WTC11 (cell line): ENCODE measurements at regions not wholly inside any gene's neighbourhood (a gene's known extent, or its start where the extent isn't known, plus 50 kb on each side); places are given as distances from the start of the nearest gene placed in this dataset.

Experiments
- ATF1 ChIP-seq: sonication (generic); formaldehyde crosslinking; IDR thresholded peaks from 2 replicates; pipeline ENCODE4 v1.8.1; 2023; ENCODE audit warnings: mild to moderate bottlenecking, moderate library complexity, missing genetic modification reagents
- CTCF ChIP-seq: fragments of 200-600 bp; IDR thresholded peaks from 2 replicates; pipeline ENCODE4 v1.8.0; 2022; ENCODE audit warnings: antibody characterized with exemption
- EMX1 ChIP-seq: fragments of 250-450 bp; sonication (Bioruptor Pico); IDR thresholded peaks from 2 replicates; pipeline ENCODE4 v1.8.0; 2021; ENCODE audit warnings: mild to moderate bottlenecking
- FOXK1 ChIP-seq: sonication (generic); formaldehyde crosslinking; IDR thresholded peaks from 2 replicates; pipeline ENCODE4 v1.8.0; 2022; ENCODE audit warnings: mild to moderate bottlenecking, moderate library complexity, missing genetic modification reagents
- FOXP1 ChIP-seq: sonication (generic); formaldehyde crosslinking; IDR thresholded peaks from 2 replicates; pipeline ENCODE4 v1.8.0; 2022; ENCODE audit warnings: missing genetic modification reagents, mild to moderate bottlenecking, moderate library complexity, borderline replicate concordance
- MAX ChIP-seq: sonication (generic); formaldehyde crosslinking; IDR thresholded peaks from 2 replicates; pipeline ENCODE4 v1.8.0; 2022; ENCODE audit warnings: mild to moderate bottlenecking, missing genetic modification reagents
- SMAD3 ChIP-seq: sonication (generic); formaldehyde crosslinking; IDR thresholded peaks from 2 replicates; pipeline ENCODE4 v1.8.0; 2022; ENCODE audit warnings: missing genetic modification reagents, mild to moderate bottlenecking, borderline replicate concordance
- ZBTB21 ChIP-seq: sonication (generic); formaldehyde crosslinking; IDR thresholded peaks from 2 replicates; pipeline ENCODE4 v1.8.1; 2023; ENCODE audit warnings: mild to moderate bottlenecking, missing genetic modification reagents, borderline replicate concordance
- ZNF138 ChIP-seq: sonication (generic); formaldehyde crosslinking; conservative IDR thresholded peaks from 2 replicates; pipeline ENCODE4 v1.8.1; 2022; ENCODE audit warnings: mild to moderate bottlenecking, moderate library complexity, missing genetic modification reagents

- TF ChIP-seq EMX1 (CRISPR knock-in tag) (no peak), CTCF (no peak), ZBTB21 (CRISPR knock-in tag) (no peak), MAX (no peak), ATF1 (CRISPR knock-in tag) (no peak), ZNF138 (CRISPR knock-in tag) (no peak), FOXP1 (no peak), FOXK1 (no peak), SMAD3 (CRISPR knock-in tag) (no peak)
These were observed 77.4 kb upstream of the MAD2L1 start for GRCh38 chr4:120144041-120144440.
